ENCODE measurements at regions not wholly inside any gene's neighbourhood (a gene's known extent, or its start where the extent isn't known, plus 50 kb on each side); places are given as distances from the start of the nearest gene placed in this dataset.

GRCh38 chr6:14365393-14365792, 247.8 kb downstream of the CD83 start:
- no peak for TF ChIP-seq RAD21 (conservative IDR thresholded peaks at IDR 0.05)
- no peak for TF ChIP-seq MXI1 (conservative IDR thresholded peaks at IDR 0.05; ENCODE audit: poor library complexity, severe bottlenecking)
- no peak for TF ChIP-seq CTCF (IDR thresholded peaks at IDR 0.05; ENCODE audit: poor library complexity, severe bottlenecking)
- no peak for TF ChIP-seq POLR2AphosphoS5 (IDR thresholded peaks at IDR 0.05)
- no peak for TF ChIP-seq EP300 (conservative IDR thresholded peaks at IDR 0.05; ENCODE audit: poor library complexity, severe bottlenecking)
